Kidney tubule cell (primary cell): ENCODE measurements at regions not wholly inside any gene's neighbourhood (a gene's known extent, or its start where the extent isn't known, plus 50 kb on each side); places are given as distances from the start of the nearest gene placed in this dataset.

Experiments used
- DNase-seq: peaks from one replicate; pipeline ENCODE4 v3.0.0-alpha.2; 2018; ENCODE audit warnings: low spot score

DNA sequence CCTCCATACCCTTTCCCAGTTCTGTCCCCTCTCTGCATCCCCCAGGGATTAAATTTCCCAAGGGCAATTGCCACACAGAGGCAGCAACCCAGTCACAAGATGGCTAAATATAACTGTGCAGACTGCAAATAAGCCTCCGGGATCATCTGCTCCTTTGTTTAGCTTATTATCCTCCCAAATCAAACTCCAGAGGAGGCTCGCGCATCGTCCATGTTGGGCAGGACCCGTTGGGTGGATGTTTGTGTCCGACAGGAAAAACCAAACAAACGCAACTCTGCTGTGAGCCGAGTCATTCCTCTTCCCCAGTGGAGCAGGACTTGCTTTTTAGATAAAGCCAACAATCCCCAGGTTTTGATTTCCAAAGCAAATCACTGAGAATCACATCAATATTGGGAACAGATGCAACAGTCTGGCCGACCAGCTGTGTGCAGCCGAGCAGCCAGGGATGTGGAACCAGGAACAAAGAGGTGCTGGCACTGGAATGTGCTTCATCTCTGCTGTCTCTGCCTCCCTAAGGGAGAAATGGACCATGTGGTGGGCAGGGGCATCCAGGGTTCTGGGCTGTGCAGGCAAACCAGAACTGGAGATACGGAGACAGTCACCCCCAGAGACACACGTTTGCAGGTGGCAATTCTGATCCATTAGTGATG lies 89.8 kb downstream of the PTTG1 start:
- no peak for DNase-seq
